CD14-positive monocyte (primary cell): ENCODE measurements at regions not wholly inside any gene's neighbourhood (a gene's known extent, or its start where the extent isn't known, plus 50 kb on each side); places are given as distances from the start of the nearest gene placed in this dataset.

Experiments
- DNase-seq, 3 donors: peaks; one replicate each; pipeline ENCODE4 v3.0.0-alpha.2; 2011 to 2022
- H2AFZ ChIP-seq: 2 replicates; pipeline ENCODE4 v1.6.0; 2012; ENCODE audit warnings: mild to moderate bottlenecking, low read depth, low read length, inconsistent platforms; ENCODE audit not compliant: insufficient read depth, poor library complexity, severe bottlenecking
- H3K27ac ChIP-seq, 2 donors: 1 replicate in 1 of 2; 2 replicates in 1 of 2; pipeline ENCODE4 v1.5.1; 2012 to 2013; ENCODE audit warnings: low read length in 2 of 2, control low read depth in 1 of 2, inconsistent platforms in 1 of 2, low read depth in 1 of 2, mild to moderate bottlenecking in 1 of 2
- H3K27me3 ChIP-seq, 2 donors: one replicate each; pipeline versions ENCODE4 v1.6.0 to v1.6.1; 2011 to 2013; ENCODE audit warnings: low read length in 2 of 2; ENCODE audit not compliant: control insufficient read depth in 2 of 2, insufficient read depth in 2 of 2
- H3K36me3 ChIP-seq, 2 donors: replicated peaks in 1 of 2; 1 replicate in 1 of 2; 2 replicates in 1 of 2; pipeline versions ENCODE4 v1.5.1 to v1.6.1; 2012 to 2013; ENCODE audit warnings: low read length in 2 of 2, control low read depth in 1 of 2, inconsistent platforms in 1 of 2, mild to moderate bottlenecking in 1 of 2; ENCODE audit not compliant: insufficient read depth in 2 of 2, control insufficient read depth in 1 of 2
- H3K4me1 ChIP-seq, 2 donors: 1 replicate in 1 of 2; 2 replicates in 1 of 2; pipeline versions ENCODE4 v1.5.1 to v1.6.1; 2012 to 2013; ENCODE audit warnings: low read length in 2 of 2, control low read depth in 1 of 2, inconsistent platforms in 1 of 2, mild to moderate bottlenecking in 1 of 2, moderate library complexity in 1 of 2; ENCODE audit not compliant: insufficient read depth in 2 of 2, control insufficient read depth in 1 of 2
- H3K4me2 ChIP-seq: replicated peaks from 2 replicates; pipeline ENCODE3; 2012; ENCODE audit warnings: low read length, moderate library complexity, mild to moderate bottlenecking; ENCODE audit not compliant: poor library complexity, severe bottlenecking; ENCODE audit errors: extremely low read depth
- H3K4me3 ChIP-seq, 3 experiments: fragments of 200-600 bp in 1 of 3; sonication (generic) in 1 of 3; replicated peaks in 1 of 3; 1 replicate in 2 of 3; 2 replicates in 1 of 3; pipeline ENCODE4 v1.5.1; 2011 to 2013; ENCODE audit warnings: low read length in 3 of 3, mild to moderate bottlenecking in 3 of 3, control low read depth in 2 of 3, low read depth in 2 of 3, inconsistent platforms in 1 of 3, moderate library complexity in 1 of 3
- H3K79me2 ChIP-seq: 2 replicates; pipeline ENCODE4 v1.6.0; 2012; ENCODE audit warnings: mild to moderate bottlenecking, control low read depth, inconsistent platforms, low read length, moderate library complexity; ENCODE audit not compliant: insufficient read depth
- H3K9ac ChIP-seq: 2 replicates; pipeline ENCODE4 v1.6.0; 2017; ENCODE audit warnings: low read length, mild to moderate bottlenecking; ENCODE audit not compliant: insufficient read depth, poor library complexity, severe bottlenecking
- H3K9me3 ChIP-seq, 2 donors: replicated peaks in 1 of 2; 1 replicate in 1 of 2; 2 replicates in 1 of 2; pipeline versions ENCODE4 v1.5.1 to v1.6.1; 2012 to 2013; ENCODE audit warnings: low read length in 2 of 2, control low read depth in 1 of 2; ENCODE audit not compliant: control insufficient read depth in 1 of 2, insufficient read depth in 1 of 2
- H4K20me1 ChIP-seq: 2 replicates; pipeline ENCODE4 v1.6.0; 2012; ENCODE audit warnings: mild to moderate bottlenecking, low read length, control low read depth, moderate library complexity; ENCODE audit not compliant: insufficient read depth
- H3K27ac Mint-ChIP-seq, 7 donors: one replicate each; pipeline ENCODE4 v1.8.0; 2020; ENCODE audit warnings: mild to moderate bottlenecking in 7 of 7, mixed read lengths in 7 of 7, moderate library complexity in 6 of 7, inconsistent platforms in 2 of 7
- H3K27me3 Mint-ChIP-seq, 3 donors: one replicate each; pipeline ENCODE4 v1.8.0; 2021 to 2022; ENCODE audit warnings: low read depth in 3 of 3, mild to moderate bottlenecking in 3 of 3, mixed read lengths in 3 of 3, moderate library complexity in 3 of 3, inconsistent platforms in 1 of 3
- H3K36me3 Mint-ChIP-seq, 2 donors: one replicate each; pipeline ENCODE4 v1.8.0; 2020; ENCODE audit warnings: mixed read lengths in 2 of 2, inconsistent platforms in 1 of 2, mild to moderate bottlenecking in 1 of 2
- H3K4me1 Mint-ChIP-seq: one replicate; pipeline ENCODE4 v1.8.0; 2020; ENCODE audit warnings: mild to moderate bottlenecking, mixed read lengths
- H3K4me3 Mint-ChIP-seq, 2 donors: one replicate each; pipeline ENCODE4 v1.8.0; 2020; ENCODE audit warnings: mild to moderate bottlenecking in 2 of 2, mixed read lengths in 2 of 2, moderate library complexity in 1 of 2
- H3K9me3 Mint-ChIP-seq, 7 donors: one replicate each; pipeline ENCODE4 v1.8.0; 2020 to 2022; ENCODE audit warnings: mixed read lengths in 7 of 7, mild to moderate bottlenecking in 6 of 7, moderate library complexity in 6 of 7, inconsistent platforms in 2 of 7
- WGBS: methylation state at CpG from one replicate; pipeline ENCODE4 v1.1.5; 2013; ENCODE audit warnings: missing lambda C conversion rate; ENCODE audit not compliant: insufficient coverage; 5-methylcytosine and 5-hydroxymethylcytosine counted together
- intact Hi-C, 2 donors: fragments of 100-400 bp; cut with micrococcal nuclease; formaldehyde crosslinking; loops; one replicate each; pipeline versions ENCODE4 v1.15.0 to v1.15.1; 2023
- TF ChIP-seq, protein P1 (sequence below): fragments of 200-600 bp; IDR thresholded peaks from one replicate; pipeline ENCODE4 v1.8.0; 2022; ENCODE audit warnings: antibody characterized with exemption, mild to moderate bottlenecking

DNA sequence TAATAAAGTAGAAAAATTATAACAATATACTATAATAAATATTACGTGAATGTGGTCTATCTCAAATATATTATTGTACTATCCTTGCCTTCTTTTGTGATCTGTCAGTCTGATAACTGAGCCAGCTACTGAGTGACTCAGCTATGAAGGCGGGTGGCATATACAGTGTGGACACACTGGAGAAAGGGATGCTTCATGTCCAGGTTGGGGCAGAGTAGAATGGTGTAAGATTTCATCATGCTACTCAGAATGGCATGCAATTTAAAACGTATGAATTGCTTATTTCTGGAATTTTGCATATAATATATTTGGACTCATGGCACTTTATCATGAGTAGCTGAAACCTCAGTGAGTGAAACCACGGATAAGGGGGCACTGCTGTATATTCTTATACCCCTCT is 172.9 kb upstream of the TBC1D5 start:
- DNase-seq = no peak
- peaks cover 0 to 4% of the 10 kb centered on the region in 2 donors for H3K4me1 ChIP-seq
- no peak overlapping the region for H3K9ac ChIP-seq
- no peak overlapping the region for H3K27ac ChIP-seq
- H3K4me2 ChIP-seq = no peak overlapping the region
- H3K9me3 ChIP-seq = no peaks in the 10 kb centered on the region
- Mint-ChIP-seq H3K9me3 (no peaks in the 10 kb centered on the region), H3K36me3 (no peaks in the 10 kb centered on the region), H3K4me3 (no peak overlapping the region), H3K4me1 (peaks cover 12% of the 10 kb centered on the region), H3K27me3 (peaks cover 0 to 2% (median 0%) of the 10 kb centered on the region in 3 donors), H3K27ac (no peak overlapping the region)
- 92% methylated on average over 2 of the region's 4 CpGs for WGBS
- no peaks in the 10 kb centered on the region for H3K36me3 ChIP-seq
- no peak overlapping the region for H2AFZ ChIP-seq
- TF ChIP-seq, protein P1, sequence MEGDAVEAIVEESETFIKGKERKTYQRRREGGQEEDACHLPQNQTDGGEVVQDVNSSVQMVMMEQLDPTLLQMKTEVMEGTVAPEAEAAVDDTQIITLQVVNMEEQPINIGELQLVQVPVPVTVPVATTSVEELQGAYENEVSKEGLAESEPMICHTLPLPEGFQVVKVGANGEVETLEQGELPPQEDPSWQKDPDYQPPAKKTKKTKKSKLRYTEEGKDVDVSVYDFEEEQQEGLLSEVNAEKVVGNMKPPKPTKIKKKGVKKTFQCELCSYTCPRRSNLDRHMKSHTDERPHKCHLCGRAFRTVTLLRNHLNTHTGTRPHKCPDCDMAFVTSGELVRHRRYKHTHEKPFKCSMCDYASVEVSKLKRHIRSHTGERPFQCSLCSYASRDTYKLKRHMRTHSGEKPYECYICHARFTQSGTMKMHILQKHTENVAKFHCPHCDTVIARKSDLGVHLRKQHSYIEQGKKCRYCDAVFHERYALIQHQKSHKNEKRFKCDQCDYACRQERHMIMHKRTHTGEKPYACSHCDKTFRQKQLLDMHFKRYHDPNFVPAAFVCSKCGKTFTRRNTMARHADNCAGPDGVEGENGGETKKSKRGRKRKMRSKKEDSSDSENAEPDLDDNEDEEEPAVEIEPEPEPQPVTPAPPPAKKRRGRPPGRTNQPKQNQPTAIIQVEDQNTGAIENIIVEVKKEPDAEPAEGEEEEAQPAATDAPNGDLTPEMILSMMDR = no peak
- no peaks in the 10 kb centered on the region for H4K20me1 ChIP-seq
- H3K27me3 ChIP-seq = no peaks in the 10 kb centered on the region
- H3K4me3 ChIP-seq = no peak overlapping the region
- intact Hi-C loops = no loop called here
- no peaks in the 10 kb centered on the region for H3K79me2 ChIP-seq

GRCh38 chr3:17913359-17913758 is 170.9 kb upstream of the TBC1D5 start:
- H3K9ac ChIP-seq = no peak overlapping the region
- H3K79me2 ChIP-seq = no peaks in the 10 kb centered on the region
- Mint-ChIP-seq H3K36me3 (no peaks in the 10 kb centered on the region), H3K27me3 (peaks cover 0 to 2% (median 0%) of the 10 kb centered on the region in 3 donors), H3K9me3 (no peaks in the 10 kb centered on the region), H3K4me1 (peaks cover 12% of the 10 kb centered on the region), H3K27ac (no peak overlapping the region), H3K4me3 (no peak overlapping the region)
- no peak overlapping the region for H3K27ac ChIP-seq
- no peak overlapping the region for H3K4me3 ChIP-seq
- no peaks in the 10 kb centered on the region for H3K36me3 ChIP-seq
- TF ChIP-seq, protein P1 = no peak
- H3K4me2 ChIP-seq = no peak overlapping the region
- H2AFZ ChIP-seq = no peak overlapping the region
- no peaks in the 10 kb centered on the region for H3K27me3 ChIP-seq
- no peak for DNase-seq
- intact Hi-C loops = loop anchor here in 1 of 2 donors (2.0 kb wide), 1 partner anchor 35 kb away; no protein-coding TSS in a partner anchor
- no peaks in the 10 kb centered on the region for H4K20me1 ChIP-seq
- H3K4me1 ChIP-seq = peaks cover 0 to 4% of the 10 kb centered on the region in 2 donors
- no CpG with 5 or more reads among the region's 2 CpGs for WGBS
- no peaks in the 10 kb centered on the region for H3K9me3 ChIP-seq
